ENCODE measurements at regions not wholly inside any gene's neighbourhood (a gene's known extent, or its start where the extent isn't known, plus 50 kb on each side); places are given as distances from the start of the nearest gene placed in this dataset.

GRCh38 chr5:123283031-123283430 is 140.2 kb downstream of the CEP120 start:
- intact Hi-C loops (cut with micrococcal nuclease; ENCODE audit: unreplicated experiment) (no loop called here), in situ Hi-C loops (cut with HindIII; ENCODE audit: extremely low pct_ligation_motif_present, low pct_unique_long_range_greater_than_20kb) (no loop called here)
- Histone ChIP-seq H3K27me3 (ENCODE audit: control insufficient read depth in 1 of 2, insufficient read depth in 2 of 2, low read length in 2 of 2) (peaks cover 0 to 8% of the 10 kb centered on the region in 2 experiments; a peak in 1 of 5 replicates), H3K79me2 (ENCODE audit: insufficient read depth, low read length) (no peaks in the 10 kb centered on the region), H3K36me3 (replicated peaks in 1 of 2; ENCODE audit: control insufficient read depth in 1 of 2, insufficient read depth in 2 of 2, low read length in 2 of 2) (no peaks in the 10 kb centered on the region), H3K4me3 (replicated peaks in 1 of 3; ENCODE audit: insufficient read depth in 1 of 3, low read depth in 2 of 3, low read length in 3 of 3) (no peak overlapping the region), H3K4me1 (ENCODE audit: insufficient read depth, low read length) (no peaks in the 10 kb centered on the region), H3K4me2 (ENCODE audit: low read depth, low read length) (no peak overlapping the region), H2AFZ (ENCODE audit: low read length) (no peak overlapping the region), H3K27ac (ENCODE audit: extremely low read length, insufficient read depth, low read length) (no peak overlapping the region), H3K9ac (ENCODE audit: insufficient read depth, low read depth, low read length) (no peak overlapping the region), H3K9me3 (ENCODE audit: low read length) (no peaks in the 10 kb centered on the region), H4K20me1 (ENCODE audit: insufficient read depth, low read length) (no peaks in the 10 kb centered on the region)
- ATAC-seq (no peak), FAIRE-seq (no peak), DNase-seq (ENCODE audit: low spot score) (no peak)
- BruUV-seq (replicated peaks) = no TSS peak
- 5% methylated on average over 7 of the region's 7 CpGs for WGBS (ENCODE audit: low lambda C conversion rate)
- TF ChIP-seq, protein P1, sequence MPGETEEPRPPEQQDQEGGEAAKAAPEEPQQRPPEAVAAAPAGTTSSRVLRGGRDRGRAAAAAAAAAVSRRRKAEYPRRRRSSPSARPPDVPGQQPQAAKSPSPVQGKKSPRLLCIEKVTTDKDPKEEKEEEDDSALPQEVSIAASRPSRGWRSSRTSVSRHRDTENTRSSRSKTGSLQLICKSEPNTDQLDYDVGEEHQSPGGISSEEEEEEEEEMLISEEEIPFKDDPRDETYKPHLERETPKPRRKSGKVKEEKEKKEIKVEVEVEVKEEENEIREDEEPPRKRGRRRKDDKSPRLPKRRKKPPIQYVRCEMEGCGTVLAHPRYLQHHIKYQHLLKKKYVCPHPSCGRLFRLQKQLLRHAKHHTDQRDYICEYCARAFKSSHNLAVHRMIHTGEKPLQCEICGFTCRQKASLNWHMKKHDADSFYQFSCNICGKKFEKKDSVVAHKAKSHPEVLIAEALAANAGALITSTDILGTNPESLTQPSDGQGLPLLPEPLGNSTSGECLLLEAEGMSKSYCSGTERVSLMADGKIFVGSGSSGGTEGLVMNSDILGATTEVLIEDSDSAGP (CRISPR knock-in tag; IDR thresholded peaks at IDR 0.05; ENCODE audit: borderline replicate concordance) = no peak
- TF ChIP-seq MAFG (CRISPR knock-in tag; IDR thresholded peaks at IDR 0.05) (no peak), KDM1A (CRISPR knock-in tag; IDR thresholded peaks at IDR 0.05) (no peak), THAP9 (CRISPR knock-in tag; IDR thresholded peaks at IDR 0.05; ENCODE audit: borderline replicate concordance) (no peak), ZNF678 (CRISPR knock-in tag; IDR thresholded peaks at IDR 0.05) (no peak), HES4 (CRISPR knock-in tag; IDR thresholded peaks at IDR 0.05; ENCODE audit: borderline replicate concordance) (no peak), ZSCAN29 (CRISPR knock-in tag; conservative IDR thresholded peaks at IDR 0.05) (no peak), MEIS1 (CRISPR knock-in tag; IDR thresholded peaks at IDR 0.05; ENCODE audit: borderline replicate concordance) (no peak), IRF1 (CRISPR knock-in tag; IDR thresholded peaks at IDR 0.05; ENCODE audit: low read depth) (no peak), SUZ12 (IDR thresholded peaks at IDR 0.05; ENCODE audit: low read depth, low read length) (no peak)
- TF ChIP-seq, protein P2, sequence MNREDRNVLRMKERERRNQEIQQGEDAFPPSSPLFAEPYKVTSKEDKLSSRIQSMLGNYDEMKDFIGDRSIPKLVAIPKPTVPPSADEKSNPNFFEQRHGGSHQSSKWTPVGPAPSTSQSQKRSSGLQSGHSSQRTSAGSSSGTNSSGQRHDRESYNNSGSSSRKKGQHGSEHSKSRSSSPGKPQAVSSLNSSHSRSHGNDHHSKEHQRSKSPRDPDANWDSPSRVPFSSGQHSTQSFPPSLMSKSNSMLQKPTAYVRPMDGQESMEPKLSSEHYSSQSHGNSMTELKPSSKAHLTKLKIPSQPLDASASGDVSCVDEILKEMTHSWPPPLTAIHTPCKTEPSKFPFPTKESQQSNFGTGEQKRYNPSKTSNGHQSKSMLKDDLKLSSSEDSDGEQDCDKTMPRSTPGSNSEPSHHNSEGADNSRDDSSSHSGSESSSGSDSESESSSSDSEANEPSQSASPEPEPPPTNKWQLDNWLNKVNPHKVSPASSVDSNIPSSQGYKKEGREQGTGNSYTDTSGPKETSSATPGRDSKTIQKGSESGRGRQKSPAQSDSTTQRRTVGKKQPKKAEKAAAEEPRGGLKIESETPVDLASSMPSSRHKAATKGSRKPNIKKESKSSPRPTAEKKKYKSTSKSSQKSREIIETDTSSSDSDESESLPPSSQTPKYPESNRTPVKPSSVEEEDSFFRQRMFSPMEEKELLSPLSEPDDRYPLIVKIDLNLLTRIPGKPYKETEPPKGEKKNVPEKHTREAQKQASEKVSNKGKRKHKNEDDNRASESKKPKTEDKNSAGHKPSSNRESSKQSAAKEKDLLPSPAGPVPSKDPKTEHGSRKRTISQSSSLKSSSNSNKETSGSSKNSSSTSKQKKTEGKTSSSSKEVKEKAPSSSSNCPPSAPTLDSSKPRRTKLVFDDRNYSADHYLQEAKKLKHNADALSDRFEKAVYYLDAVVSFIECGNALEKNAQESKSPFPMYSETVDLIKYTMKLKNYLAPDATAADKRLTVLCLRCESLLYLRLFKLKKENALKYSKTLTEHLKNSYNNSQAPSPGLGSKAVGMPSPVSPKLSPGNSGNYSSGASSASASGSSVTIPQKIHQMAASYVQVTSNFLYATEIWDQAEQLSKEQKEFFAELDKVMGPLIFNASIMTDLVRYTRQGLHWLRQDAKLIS (CRISPR knock-in tag; IDR thresholded peaks at IDR 0.05) = no peak
- CTCF ChIA-PET (ENCODE audit: low intra/inter-chr PET ratio, low total read pairs) = no interaction called here
- POLR2A ChIA-PET = no interaction called here
